ENCODE measurements at regions not wholly inside any gene's neighbourhood (a gene's known extent, or its start where the extent isn't known, plus 50 kb on each side); places are given as distances from the start of the nearest gene placed in this dataset.
"Not testable (repeated sequence)": the region's sequence is repeated elsewhere in the genome, so short reads cannot be mapped to it uniquely, and the experiment has no call there.

GRCh38 chrX:87105131-87105530 lies 412.5 kb upstream of the KLHL4 start:
- no peaks in the 10 kb centered on the region for H3K27me3 ChIP-seq (replicated peaks; ENCODE audit: control insufficient read depth, insufficient read depth, low read length)

GRCh38 chrX:87110142-87110541 lies 407.5 kb upstream of the KLHL4 start:
- DNase-seq (ENCODE audit: extremely low read depth, insufficient read length) = no peak
- Histone ChIP-seq H3K27me3 (replicated peaks; ENCODE audit: control insufficient read depth, insufficient read depth, low read length) (no peaks in the 10 kb centered on the region), H3K4me3 (replicated peaks; ENCODE audit: low read depth, low read length) (no peak overlapping the region), H3K36me3 (ENCODE audit: control insufficient read depth, insufficient read depth, low read length) (no peaks in the 10 kb centered on the region)
- no peak for TF ChIP-seq CTCF (IDR thresholded peaks at IDR 0.05; ENCODE audit: insufficient read depth, low read length, poor library complexity, severe bottlenecking)

More at GRCh38 chrX:87105131-87105530, 412.5 kb upstream of the KLHL4 start:
- Histone ChIP-seq H3K4me3 (replicated peaks; ENCODE audit: low read depth, low read length) (no peak overlapping the region), H3K36me3 (ENCODE audit: control insufficient read depth, insufficient read depth, low read length) (no peaks in the 10 kb centered on the region)
- no peak for TF ChIP-seq CTCF (IDR thresholded peaks at IDR 0.05; ENCODE audit: insufficient read depth, low read length, poor library complexity, severe bottlenecking)
- DNase-seq (ENCODE audit: extremely low read depth, insufficient read length) = no peak

GRCh38 chrX:87140800-87141483 lies 376.7 kb upstream of the KLHL4 start:
- no peak for DNase-seq (ENCODE audit: extremely low read depth, insufficient read length)
- TF ChIP-seq CTCF (IDR thresholded peaks at IDR 0.05; ENCODE audit: insufficient read depth, low read length, poor library complexity, severe bottlenecking) = no peak
- Histone ChIP-seq H3K27me3 (replicated peaks; ENCODE audit: control insufficient read depth, insufficient read depth, low read length) (no peaks in the 10 kb centered on the region), H3K36me3 (ENCODE audit: control insufficient read depth, insufficient read depth, low read length) (no peaks in the 10 kb centered on the region), H3K4me3 (replicated peaks; ENCODE audit: low read depth, low read length) (no peak overlapping the region)

GRCh38 chrX:87160435-87161010 lies 357.1 kb upstream of the KLHL4 start:
- no peaks in the 10 kb centered on the region for H3K36me3 ChIP-seq (ENCODE audit: control insufficient read depth, insufficient read depth, low read length)
- no peak for TF ChIP-seq CTCF (IDR thresholded peaks at IDR 0.05; ENCODE audit: insufficient read depth, low read length, poor library complexity, severe bottlenecking)
- no peak for DNase-seq (ENCODE audit: extremely low read depth, insufficient read length)

GRCh38 chrX:87167841-87168240 lies 349.8 kb upstream of the KLHL4 start:
- H3K36me3 ChIP-seq (ENCODE audit: control insufficient read depth, insufficient read depth, low read length) = no peaks in the 10 kb centered on the region
- TF ChIP-seq CTCF (IDR thresholded peaks at IDR 0.05; ENCODE audit: insufficient read depth, low read length, poor library complexity, severe bottlenecking) = no peak
- DNase-seq (ENCODE audit: extremely low read depth, insufficient read length) = no peak
- no peak overlapping the region for H3K4me3 ChIP-seq (replicated peaks; ENCODE audit: low read depth, low read length)
- H3K27me3 ChIP-seq (replicated peaks; ENCODE audit: control insufficient read depth, insufficient read depth, low read length) = no peaks in the 10 kb centered on the region

More at GRCh38 chrX:87160435-87161010, 357.1 kb upstream of the KLHL4 start:
- Histone ChIP-seq H3K27me3 (replicated peaks; ENCODE audit: control insufficient read depth, insufficient read depth, low read length) (no peaks in the 10 kb centered on the region), H3K4me3 (replicated peaks; ENCODE audit: low read depth, low read length) (no peak overlapping the region)

GRCh38 chrX:87178009-87178408 lies 339.6 kb upstream of the KLHL4 start:
- H3K27me3 ChIP-seq (replicated peaks; ENCODE audit: control insufficient read depth, insufficient read depth, low read length); DNase-seq (ENCODE audit: extremely low read depth, insufficient read length); H3K4me3 ChIP-seq (replicated peaks; ENCODE audit: low read depth, low read length); H3K36me3 ChIP-seq (ENCODE audit: control insufficient read depth, insufficient read depth, low read length): not testable (repeated sequence)
